Caco-2 (cell line): ENCODE measurements at regions not wholly inside any gene's neighbourhood (a gene's known extent, or its start where the extent isn't known, plus 50 kb on each side); places are given as distances from the start of the nearest gene placed in this dataset.
"Not testable (repeated sequence)": the region's sequence is repeated elsewhere in the genome, so short reads cannot be mapped to it uniquely, and the experiment has no call there.

Experiments
- BruUV-seq: library from RNA; stranded (reverse); fragments of 400-500 nt; replicated peaks from 2 replicates; lab custom pipeline; 2021; lab: Mats Ljungman, UMichigan
- CTCF ChIA-PET: fragments of 300-600 bp; sonication (Branson Sonifier 250); formaldehyde crosslinking; loops from one replicate; lab custom pipeline; 2022; ENCODE audit warnings: antibody characterized with exemption; lab: Charles Lee
- POLR2A ChIA-PET: fragments of 300-600 bp; sonication (Branson Sonifier 250); formaldehyde crosslinking; loops from one replicate; lab custom pipeline; 2022; ENCODE audit warnings: antibody characterized with exemption; lab: Charles Lee
- DNase-seq, 2 experiments: peaks; one replicate each; pipeline versions ENCODE4 v3.0.0 to v3.0.0-alpha.2; 2020 to 2022
- H3K27me3 ChIP-seq: replicated peaks from 2 replicates; pipeline ENCODE4 v1.6.0; 2011; ENCODE audit warnings: low read length; ENCODE audit not compliant: control insufficient read depth, insufficient read depth
- H3K36me3 ChIP-seq: 2 replicates; pipeline ENCODE4 v1.5.1; 2011; ENCODE audit warnings: low read length; ENCODE audit not compliant: control insufficient read depth, insufficient read depth
- H3K4me1 ChIP-seq: fragments of 250-450 bp; sonication (Bioruptor Pico); 2 replicates; pipeline ENCODE4 v1.5.1; 2020; ENCODE audit warnings: mild to moderate bottlenecking
- H3K4me3 ChIP-seq: 2 replicates; pipeline ENCODE4 v1.5.1; 2011; ENCODE audit warnings: low read depth, mild to moderate bottlenecking, control low read depth, low read length
- H3K9me3 ChIP-seq: fragments of 250-450 bp; sonication (Bioruptor Pico); 2 replicates; pipeline ENCODE4 v1.5.1; 2020; ENCODE audit warnings: mild to moderate bottlenecking, moderate library complexity
- H3K27ac Mint-ChIP-seq: one replicate; pipeline ENCODE4 v1.8.0; 2022; ENCODE audit warnings: mixed read lengths; ENCODE audit not compliant: unreplicated experiment
- H3K27me3 Mint-ChIP-seq: one replicate; pipeline ENCODE4 v1.8.0; 2022; ENCODE audit warnings: mixed read lengths; ENCODE audit not compliant: insufficient read depth, unreplicated experiment
- H3K36me3 Mint-ChIP-seq: one replicate; pipeline ENCODE4 v1.8.0; 2022; ENCODE audit warnings: mild to moderate bottlenecking, mixed read lengths; ENCODE audit not compliant: insufficient read depth, unreplicated experiment
- H3K4me1 Mint-ChIP-seq: one replicate; pipeline ENCODE4 v1.8.0; 2022; ENCODE audit warnings: low read depth, mixed read lengths; ENCODE audit not compliant: unreplicated experiment
- H3K4me3 Mint-ChIP-seq: one replicate; pipeline ENCODE4 v1.8.0; 2022; ENCODE audit warnings: mild to moderate bottlenecking, moderate library complexity, mixed read lengths; ENCODE audit not compliant: unreplicated experiment
- H3K9me3 Mint-ChIP-seq: one replicate; pipeline ENCODE4 v1.8.0; 2022; ENCODE audit warnings: mixed read lengths; ENCODE audit not compliant: unreplicated experiment
- CTCF ChIP-seq, 2 experiments: fragments of 200-600 bp in 1 of 2; IDR thresholded peaks; 1 replicate in 1 of 2; 2 replicates in 1 of 2; pipeline versions ENCODE4 v1.5.1 to v1.8.0; 2011 to 2022; ENCODE audit warnings: antibody characterized with exemption in 1 of 2, control low read depth in 1 of 2, inconsistent platforms in 1 of 2, low read depth in 1 of 2, low read length in 1 of 2, mild to moderate bottlenecking in 1 of 2, moderate library complexity in 1 of 2; ENCODE audit not compliant: insufficient read depth in 1 of 2, severe bottlenecking in 1 of 2, unreplicated experiment in 1 of 2
- intact Hi-C: fragments of 100-400 bp; cut with micrococcal nuclease; formaldehyde crosslinking; loops from one replicate; pipeline ENCODE4 v1.10.0; 2022; ENCODE audit not compliant: unreplicated experiment

DNA sequence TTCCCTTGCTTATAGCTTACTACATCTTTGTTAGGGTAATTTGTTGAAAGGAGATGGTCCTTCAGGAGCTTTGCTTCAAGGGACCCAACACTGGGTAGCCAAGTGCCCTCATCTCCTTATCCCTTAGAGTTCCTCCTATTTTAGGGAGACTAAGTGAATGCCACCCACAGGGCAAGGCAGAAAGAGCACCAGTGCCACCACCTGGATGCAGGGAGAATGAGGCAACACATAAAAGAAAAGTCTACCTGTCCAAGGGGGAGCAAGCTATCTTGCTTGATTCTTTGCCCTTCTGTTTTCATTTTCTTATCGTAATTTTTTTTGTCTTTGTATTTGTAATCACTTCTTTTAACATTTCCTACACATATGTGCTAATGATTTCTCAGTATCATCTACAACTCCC, 205.5 kb downstream of the NPR3 start:
- Histone ChIP-seq H3K4me1 (no peaks in the 10 kb centered on the region), H3K9me3 (no peaks in the 10 kb centered on the region), H3K27me3 (no peaks in the 10 kb centered on the region), H3K36me3 (no peaks in the 10 kb centered on the region), H3K4me3 (no peak overlapping the region)
- BruUV-seq: no TSS peak
- Mint-ChIP-seq H3K27ac (no peak overlapping the region), H3K4me3 (no peak overlapping the region), H3K4me1 (no peaks in the 10 kb centered on the region), H3K27me3 (no peaks in the 10 kb centered on the region), H3K9me3 (no peaks in the 10 kb centered on the region), H3K36me3 (no peaks in the 10 kb centered on the region)
- DNase-seq: peak in 1 of 2 experiments; percentile 19
- peak; percentile 14 to 55 for TF ChIP-seq CTCF (IDR thresholded peaks at IDR 0.05; ENCODE audit: insufficient read depth in 1 of 2, low read depth in 1 of 2, low read length in 1 of 2, severe bottlenecking in 1 of 2, unreplicated experiment in 1 of 2)
- ChIA-PET CTCF (interaction anchor here (1.0 kb wide), 1 partner anchor 226 kb away, joined by 4 read pairs; no protein-coding TSS in a partner anchor), POLR2A (interaction anchor here (0.6 kb wide), 1 partner anchor 417 kb away, joined by 7 read pairs; no protein-coding TSS in a partner anchor)
- intact Hi-C loops: loop anchor here (1.0 to 5.0 kb wide), 3 partner anchors 209 to 289 kb away; no protein-coding TSS in a partner anchor

DNA sequence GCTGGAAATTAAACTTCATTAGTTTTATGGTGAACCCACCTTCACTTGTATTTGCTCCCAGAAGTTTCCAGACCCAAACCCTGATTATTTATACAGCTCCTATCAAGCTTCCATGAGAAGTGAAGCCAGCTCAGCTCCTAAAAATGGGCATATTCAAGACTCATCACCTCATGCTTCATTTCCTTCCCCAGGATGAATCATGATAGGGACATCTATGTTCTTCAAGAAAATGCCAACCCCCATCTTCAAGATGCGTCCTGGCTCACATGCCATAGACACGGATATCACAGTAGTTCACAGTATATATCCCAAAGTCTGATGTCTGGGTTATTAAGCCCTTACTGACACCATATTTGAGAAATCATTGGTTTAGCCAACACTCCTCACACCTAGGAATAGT, 217.6 kb downstream of the NPR3 start:
- H3K4me1 ChIP-seq: no peaks in the 10 kb centered on the region
- Mint-ChIP-seq H3K27me3 (no peaks in the 10 kb centered on the region), H3K4me3 (no peak overlapping the region), H3K27ac (no peak overlapping the region), H3K4me1 (no peaks in the 10 kb centered on the region), H3K36me3 (no peaks in the 10 kb centered on the region), H3K9me3 (no peaks in the 10 kb centered on the region)
- POLR2A ChIA-PET: no interaction called here
- intact Hi-C loops: no loop called here
- no peaks in the 10 kb centered on the region for H3K27me3 ChIP-seq
- H3K4me3 ChIP-seq: no peak overlapping the region
- DNase-seq: no peak
- no peak for TF ChIP-seq CTCF (IDR thresholded peaks at IDR 0.05; ENCODE audit: insufficient read depth in 1 of 2, low read depth in 1 of 2, low read length in 1 of 2, severe bottlenecking in 1 of 2, unreplicated experiment in 1 of 2)
- CTCF ChIA-PET: no interaction called here
- H3K9me3 ChIP-seq: no peaks in the 10 kb centered on the region
- BruUV-seq: no TSS peak
- H3K36me3 ChIP-seq: no peaks in the 10 kb centered on the region

- H3K27me3 Mint-ChIP-seq, BruUV-seq, H3K27me3 ChIP-seq, H3K4me3 ChIP-seq, H3K4me1 ChIP-seq, DNase-seq, H3K27ac Mint-ChIP-seq, H3K36me3 ChIP-seq, H3K4me3 Mint-ChIP-seq, H3K9me3 Mint-ChIP-seq, H3K9me3 ChIP-seq, H3K4me1 Mint-ChIP-seq, H3K36me3 Mint-ChIP-seq, CTCF ChIA-PET, intact Hi-C loops, POLR2A ChIA-PET: not testable (repeated sequence)
These were observed 220.3 kb downstream of the NPR3 start for GRCh38 chr5:32931438-32931837.
